ENCODE measurements at regions not wholly inside any gene's neighbourhood (a gene's known extent, or its start where the extent isn't known, plus 50 kb on each side); places are given as distances from the start of the nearest gene placed in this dataset.
A peak's percentile ranks its signal among the peaks of the same experiment; 100 is the strongest.

DNA sequence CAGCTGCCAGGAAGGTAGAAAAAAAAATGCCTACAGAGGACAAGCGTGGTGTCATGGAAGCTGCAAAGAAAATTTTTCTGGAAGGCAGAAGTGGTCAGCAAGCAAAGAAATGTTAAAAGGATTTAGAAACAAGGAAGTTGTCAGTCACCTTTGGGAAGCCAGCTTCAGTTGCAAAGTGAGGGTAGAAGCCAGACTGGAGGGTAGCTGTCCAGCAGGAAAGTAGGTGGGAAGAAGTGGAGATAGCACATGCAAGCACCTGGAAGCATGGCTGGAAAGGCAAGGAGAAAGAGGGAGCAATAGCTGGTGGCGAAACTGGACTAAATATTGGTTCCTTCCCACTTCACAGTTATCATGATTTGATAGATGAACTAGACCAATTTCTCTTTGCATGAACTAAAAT, 54.3 kb downstream of the ADRB2 start:
- Histone ChIP-seq H3K4me3 (ENCODE audit: extremely low read depth in 1 of 4, insufficient read depth in 2 of 4, low read depth in 3 of 4, low read length in 4 of 4) (no peak overlapping the region), H3K18ac (ENCODE audit: extremely low read depth, low read length) (no peak overlapping the region), H3K23ac (ENCODE audit: insufficient read length) (no peak overlapping the region), H4K91ac (replicated peaks; ENCODE audit: insufficient read length, low read length) (no peak overlapping the region), H4K20me1 (replicated peaks in 1 of 2; ENCODE audit: control insufficient read depth in 1 of 2, insufficient read depth in 2 of 2, low read length in 2 of 2) (no peaks in the 10 kb centered on the region), H2BK15ac (ENCODE audit: low read length) (no peak overlapping the region), H3K36me3 (ENCODE audit: control insufficient read depth in 2 of 4, insufficient read depth in 4 of 4, low read length in 3 of 4) (no peaks in the 10 kb centered on the region), H3K4ac (replicated peaks; ENCODE audit: insufficient read length, low read depth, low read length) (no peak overlapping the region), H3K14ac (ENCODE audit: insufficient read length) (no peak overlapping the region), H3K4me1 (replicated peaks in 1 of 4; ENCODE audit: control insufficient read depth in 3 of 4, insufficient read depth in 4 of 4, low read length in 3 of 4) (no peaks in the 10 kb centered on the region), H3K27me3 (replicated peaks in 1 of 4; ENCODE audit: control insufficient read depth in 3 of 4, extremely low read depth in 1 of 4, insufficient read depth in 3 of 4, low read length in 3 of 4) (no peaks in the 10 kb centered on the region), H3K56ac (replicated peaks; ENCODE audit: insufficient read length, low read depth, low read length) (no peak overlapping the region), H3K9ac (replicated peaks in 1 of 4; ENCODE audit: extremely low read depth in 1 of 4, low read depth in 3 of 4, low read length in 3 of 4) (no peak overlapping the region), H2BK20ac (ENCODE audit: low read length) (0 out of 2 replicates have a peak overlapping the region, but pooled peaks have one; percentile 27), H2BK5ac (ENCODE audit: low read depth, low read length) (no peak overlapping the region), H3K23me2 (ENCODE audit: low read depth, low read length) (no peaks in the 10 kb centered on the region), H4K8ac (ENCODE audit: extremely low read depth, insufficient read depth, low read length) (no peak overlapping the region), H4K5ac (ENCODE audit: insufficient read length, low read depth, low read length) (no peak overlapping the region), H3K79me2 (ENCODE audit: control insufficient read depth in 1 of 2, insufficient read depth in 2 of 2, low read length in 2 of 2) (no peaks in the 10 kb centered on the region), H2AK5ac (ENCODE audit: low read depth, low read length) (no peak overlapping the region), H3K9me3 (ENCODE audit: insufficient read depth in 2 of 2, low read depth in 1 of 2, low read length in 1 of 2) (no peaks in the 10 kb centered on the region), H2BK120ac (replicated peaks; ENCODE audit: low read depth, low read length) (no peak overlapping the region), H3K79me1 (ENCODE audit: low read depth, low read length) (no peaks in the 10 kb centered on the region), H2AFZ (ENCODE audit: low read length) (0 out of 2 replicates have a peak overlapping the region, but pooled peaks have one; percentile 59), H2BK12ac (ENCODE audit: low read depth, low read length) (no peak overlapping the region), H3K4me2 (ENCODE audit: insufficient read depth in 1 of 2, low read depth in 2 of 2, low read length in 2 of 2) (no peak overlapping the region), H3K27ac (ENCODE audit: low read depth, low read length) (no peak overlapping the region)
- ChIA-PET POLR2A (ENCODE audit: partially characterized antibody) (no interaction called here), CTCF (ENCODE audit: partially characterized antibody) (interaction anchor here (1.0 to 2.8 kb wide), 8 partner anchors 13 to 102 kb away, joined by 3 to 11 read pairs (median 3); no protein-coding TSS in a partner anchor)
- DNase-seq (ENCODE audit: low read depth in 1 of 2, low spot score in 2 of 2) = no peak
- 81% methylated on average over 2 of the region's 2 CpGs; no CpG with 5 or more reads in 1 of the 2 experiments for WGBS, 2 experiments (ENCODE audit: extremely low coverage in 1 of 2, insufficient coverage in 1 of 2, insufficient read length in 1 of 2, insufficient replicate concordance in 2 of 2, low coverage in 1 of 2, low lambda C conversion rate in 2 of 2, missing lambda C conversion rate in 1 of 2)
- no peak for FAIRE-seq
- TF ChIP-seq JUN (IDR thresholded peaks at IDR 0.05; ENCODE audit: low read depth, low read length) = no peak
- TF ChIP-seq ZNF274 (IDR thresholded peaks at IDR 0.05; ENCODE audit: borderline replicate concordance, extremely low read depth, low read length) = no peak
- TF ChIP-seq HDAC2 (IDR thresholded peaks at IDR 0.05; ENCODE audit: borderline replicate concordance in 1 of 2, low read depth in 2 of 2, low read length in 2 of 2) = no peak
- TF ChIP-seq CHD1 (IDR thresholded peaks at IDR 0.05; ENCODE audit: low read depth, low read length) = no peak
- no peak for TF ChIP-seq TBP (IDR thresholded peaks at IDR 0.05; ENCODE audit: low read depth, low read length)
- TF ChIP-seq KDM4A (IDR thresholded peaks at IDR 0.05; ENCODE audit: low read depth, low read length, severe bottlenecking) = no peak
- no peak for TF ChIP-seq TAF1 (IDR thresholded peaks at IDR 0.05; ENCODE audit: low read depth, low read length)
- no peak for TF ChIP-seq SAP30 (IDR thresholded peaks at IDR 0.05; ENCODE audit: insufficient read depth, insufficient replicate concordance, low read length)
- TF ChIP-seq EZH2 (IDR thresholded peaks at IDR 0.05; ENCODE audit: low read depth, low read length, severe bottlenecking) = no peak
- no peak for TF ChIP-seq JUND (IDR thresholded peaks at IDR 0.05; ENCODE audit: low read length)
- TF ChIP-seq, protein P1, sequence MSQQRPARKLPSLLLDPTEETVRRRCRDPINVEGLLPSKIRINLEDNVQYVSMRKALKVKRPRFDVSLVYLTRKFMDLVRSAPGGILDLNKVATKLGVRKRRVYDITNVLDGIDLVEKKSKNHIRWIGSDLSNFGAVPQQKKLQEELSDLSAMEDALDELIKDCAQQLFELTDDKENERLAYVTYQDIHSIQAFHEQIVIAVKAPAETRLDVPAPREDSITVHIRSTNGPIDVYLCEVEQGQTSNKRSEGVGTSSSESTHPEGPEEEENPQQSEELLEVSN (IDR thresholded peaks at IDR 0.05) = no peak
- no peak for TF ChIP-seq HDAC6 (IDR thresholded peaks at IDR 0.05; ENCODE audit: low read depth, low read length)
- TF ChIP-seq POLR2AphosphoS5 (IDR thresholded peaks at IDR 0.05; ENCODE audit: low read depth, low read length) = no peak
- TF ChIP-seq GABPA (IDR thresholded peaks at IDR 0.05; ENCODE audit: borderline replicate concordance, insufficient read depth, low read length) = no peak

Data from H1 (cell line).